Esophagus muscularis mucosa (tissue), 4 donors: ENCODE measurements at regions not wholly inside any gene's neighbourhood (a gene's known extent, or its start where the extent isn't known, plus 50 kb on each side); places are given as distances from the start of the nearest gene placed in this dataset.

ENCODE experiments used
- CTCF ChIP-seq, 3 experiments: fragments of 200-600 bp in 2 of 3; fragments of 450-650 bp in 1 of 3; sonication (generic) in 2 of 3; IDR thresholded peaks; one replicate each; pipeline ENCODE4 v1.5.1; 2017 to 2019; ENCODE audit warnings: antibody characterized with exemption in 3 of 3, mild to moderate bottlenecking in 2 of 3, moderate library complexity in 1 of 3
- EP300 ChIP-seq: sonication (generic); formaldehyde crosslinking; IDR thresholded peaks from one replicate; pipeline ENCODE4 v1.6.1; 2017; ENCODE audit warnings: antibody characterized with exemption
- POLR2A ChIP-seq: fragments of 450-650 bp; IDR thresholded peaks from one replicate; pipeline ENCODE4 v1.6.1; 2017; ENCODE audit warnings: antibody characterized with exemption, moderate library complexity, mild to moderate bottlenecking, low read depth
- POLR2AphosphoS5 ChIP-seq, 2 donors: sonication (generic); formaldehyde crosslinking; IDR thresholded peaks; one replicate each; pipeline ENCODE4 v1.6.1; 2017; ENCODE audit warnings: antibody characterized with exemption in 2 of 2

DNA sequence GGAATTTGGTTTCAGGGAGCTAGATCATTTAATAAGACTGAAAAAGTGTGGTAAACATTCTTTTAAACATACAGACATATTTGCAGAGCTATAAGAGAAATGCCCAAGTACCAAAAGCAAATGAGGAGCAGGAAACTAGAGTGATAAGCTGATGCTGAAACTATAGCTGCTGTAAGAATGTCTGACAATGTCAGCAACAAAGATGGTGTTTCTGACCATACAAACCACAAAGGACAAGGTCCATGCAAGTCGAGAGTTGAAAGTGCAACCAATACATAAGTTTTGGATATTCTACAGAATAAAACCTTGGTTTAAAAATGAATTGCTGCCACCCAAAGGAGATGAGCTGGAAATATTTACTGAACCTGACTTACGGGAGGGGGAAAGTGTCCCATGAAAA, 610.2 kb downstream of the TBL1XR1 start:
- TF ChIP-seq EP300 (no peak), CTCF (IDR thresholded peaks at IDR 0.05) (no peak), POLR2A (no peak), POLR2AphosphoS5 (IDR thresholded peaks at IDR 0.05) (no peak)
